ENCODE measurements at regions not wholly inside any gene's neighbourhood (a gene's known extent, or its start where the extent isn't known, plus 50 kb on each side); places are given as distances from the start of the nearest gene placed in this dataset.
"Not testable (repeated sequence)": the region's sequence is repeated elsewhere in the genome, so short reads cannot be mapped to it uniquely, and the experiment has no call there.

DNA sequence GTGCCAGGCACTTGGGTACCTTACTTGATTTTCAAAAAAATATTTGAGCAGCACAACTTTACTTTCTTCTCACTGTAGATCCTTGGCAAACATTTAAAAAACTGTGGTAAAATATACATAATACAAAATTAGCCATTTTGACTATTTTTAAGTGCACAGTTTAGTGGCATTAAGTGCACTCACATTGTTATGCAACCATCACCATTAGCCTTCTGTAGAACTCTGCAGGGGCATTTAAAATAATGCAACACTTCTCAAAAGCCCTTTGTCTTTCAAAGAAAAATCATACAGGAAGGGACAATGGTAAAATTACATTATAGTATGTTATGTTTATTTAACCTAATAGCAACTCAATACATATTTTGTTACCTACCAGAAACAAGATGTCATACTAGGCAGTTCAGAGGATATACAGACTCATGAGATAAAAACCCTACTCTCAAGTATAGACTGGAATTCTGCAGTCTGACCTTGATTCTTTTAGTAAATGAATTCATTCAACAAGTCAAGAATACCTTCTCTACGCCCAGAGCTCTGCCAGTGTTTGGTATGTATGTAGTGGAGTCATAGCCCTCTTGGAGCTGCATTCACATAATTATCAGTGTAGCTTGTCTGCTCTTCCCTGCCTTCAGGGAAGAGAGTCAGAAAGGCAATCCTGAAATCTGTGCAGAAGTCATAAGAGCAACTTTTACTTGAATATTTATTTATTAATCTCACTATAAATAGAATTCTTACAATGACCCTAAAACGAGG is 74.0 kb upstream of the ARRDC3 start:
- Histone ChIP-seq H3K27ac (ENCODE audit: low read length) (no peak overlapping the region), H3K4me3 (ENCODE audit: low read depth in 2 of 2, low read length in 2 of 2) (no peak overlapping the region), H3K27me3 (ENCODE audit: control insufficient read depth, insufficient read depth, low read length) (no peaks in the 10 kb centered on the region), H3K4me1 (ENCODE audit: control insufficient read depth, insufficient read depth, low read length) (no peaks in the 10 kb centered on the region), H3K9me3 (ENCODE audit: control insufficient read depth, insufficient read depth, low read depth, low read length) (0 out of 2 replicates have a peak, but pooled peaks cover 4% of the 10 kb centered on the region), H3K36me3 (ENCODE audit: control insufficient read depth, insufficient read depth, low read length) (no peaks in the 10 kb centered on the region)
- no peak for DNase-seq (ENCODE audit: low read depth, low spot score)
- ChIA-PET POLR2A (no interaction called here), CTCF (interaction anchor here (0.7 kb wide), 1 partner anchor 206 kb away, joined by 5 read pairs; no protein-coding TSS in a partner anchor)
- intact Hi-C loops (cut with micrococcal nuclease; ENCODE audit: unreplicated experiment): no loop called here
- in situ Hi-C loops (cut with HindIII; ENCODE audit: low pct_unique_long_range_greater_than_20kb, low sequenced_read_pairs): no loop called here
- TF ChIP-seq POLR2AphosphoS5 (IDR thresholded peaks at IDR 0.05; ENCODE audit: low read depth, low read length): no peak
- no peak for TF ChIP-seq TCF7L2 (IDR thresholded peaks at IDR 0.05; ENCODE audit: low read depth, low read length)
- TF ChIP-seq REST (IDR thresholded peaks at IDR 0.05; ENCODE audit: insufficient read depth in 1 of 2, low read depth in 2 of 2, low read length in 1 of 2): no peak
- no peak for TF ChIP-seq SIN3A (IDR thresholded peaks at IDR 0.05; ENCODE audit: borderline replicate concordance, insufficient read depth, low read depth, low read length)
- TF ChIP-seq CTCF (IDR thresholded peaks at IDR 0.05): no peak
- no TSS peak for BruUV-seq (replicated peaks)
- no peak for ATAC-seq

DNA sequence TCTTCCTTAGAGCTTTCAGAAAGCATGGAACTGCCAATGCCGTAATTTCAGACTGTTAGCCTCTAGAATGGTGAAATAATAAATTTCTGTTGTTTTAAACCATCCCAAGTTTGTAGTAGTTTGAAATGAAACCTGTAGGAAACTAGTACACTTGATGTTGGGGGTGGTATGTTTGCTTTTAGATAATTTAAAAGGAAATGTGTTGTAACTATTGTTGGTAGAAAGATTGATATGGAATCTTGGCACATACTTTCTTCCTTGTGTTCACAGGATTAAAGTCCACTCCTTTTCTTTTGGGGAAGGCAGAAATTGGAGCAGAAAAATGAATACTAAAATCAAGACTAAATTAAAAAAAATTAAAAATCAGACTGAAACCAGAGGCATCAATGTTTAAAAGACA is 66.0 kb upstream of the ARRDC3 start:
- Histone ChIP-seq H3K4me3 (ENCODE audit: low read depth in 2 of 2, low read length in 2 of 2) (no peak overlapping the region), H3K27ac (ENCODE audit: low read length) (no peak overlapping the region), H3K36me3 (ENCODE audit: control insufficient read depth, insufficient read depth, low read length) (no peaks in the 10 kb centered on the region), H3K4me1 (ENCODE audit: control insufficient read depth, insufficient read depth, low read length) (no peaks in the 10 kb centered on the region), H3K9me3 (ENCODE audit: control insufficient read depth, insufficient read depth, low read depth, low read length) (no peaks in the 10 kb centered on the region), H3K27me3 (ENCODE audit: control insufficient read depth, insufficient read depth, low read length) (no peaks in the 10 kb centered on the region)
- ATAC-seq (no peak), DNase-seq (ENCODE audit: low read depth, low spot score) (no peak)
- in situ Hi-C loops (cut with HindIII; ENCODE audit: low pct_unique_long_range_greater_than_20kb, low sequenced_read_pairs) (no loop called here), intact Hi-C loops (cut with micrococcal nuclease; ENCODE audit: unreplicated experiment) (no loop called here)
- TF ChIP-seq TCF7L2 (IDR thresholded peaks at IDR 0.05; ENCODE audit: low read depth, low read length): no peak
- TF ChIP-seq REST (IDR thresholded peaks at IDR 0.05; ENCODE audit: insufficient read depth in 1 of 2, low read depth in 2 of 2, low read length in 1 of 2): no peak
- no peak for TF ChIP-seq SIN3A (IDR thresholded peaks at IDR 0.05; ENCODE audit: borderline replicate concordance, insufficient read depth, low read depth, low read length)
- TF ChIP-seq POLR2AphosphoS5 (IDR thresholded peaks at IDR 0.05; ENCODE audit: low read depth, low read length): no peak
- TF ChIP-seq CTCF (IDR thresholded peaks at IDR 0.05): no peak
- no TSS peak for BruUV-seq (replicated peaks)
- ChIA-PET CTCF (no interaction called here), POLR2A (no interaction called here)

- DNase-seq (ENCODE audit: low read depth, low spot score); H3K27me3 ChIP-seq (ENCODE audit: control insufficient read depth, insufficient read depth, low read length); POLR2A ChIA-PET; H3K9me3 ChIP-seq (ENCODE audit: control insufficient read depth, insufficient read depth, low read depth, low read length); BruUV-seq (replicated peaks); H3K4me3 ChIP-seq (ENCODE audit: low read depth in 2 of 2, low read length in 2 of 2); in situ Hi-C loops (cut with HindIII; ENCODE audit: low pct_unique_long_range_greater_than_20kb, low sequenced_read_pairs); H3K4me1 ChIP-seq (ENCODE audit: control insufficient read depth, insufficient read depth, low read length); H3K27ac ChIP-seq (ENCODE audit: low read length); ATAC-seq; H3K36me3 ChIP-seq (ENCODE audit: control insufficient read depth, insufficient read depth, low read length); intact Hi-C loops (cut with micrococcal nuclease; ENCODE audit: unreplicated experiment); CTCF ChIA-PET: not testable (repeated sequence)
Observed at GRCh38 chr5:91448079-91448478, 65.0 kb upstream of the ARRDC3 start.
